MM.1S (cell line): ENCODE measurements at regions not wholly inside any gene's neighbourhood (a gene's known extent, or its start where the extent isn't known, plus 50 kb on each side); places are given as distances from the start of the nearest gene placed in this dataset.

Experiments used
- CTCF ChIP-seq: fragments of 300-600 bp; sonication (generic); IDR thresholded peaks from 2 replicates; pipeline ENCODE4 v1.5.1; 2016; ENCODE audit warnings: antibody characterized with exemption, low read length, mixed read lengths
- EZH2 ChIP-seq: fragments of 300-600 bp; sonication (generic); optimal IDR thresholded peaks from 2 replicates; pipeline ENCODE3; 2017; ENCODE audit warnings: low read depth, mild to moderate bottlenecking, antibody characterized with exemption, low read length, mixed read lengths
- EZH2phosphoT487 ChIP-seq: fragments of 300-600 bp; sonication (generic); IDR thresholded peaks from 2 replicates; pipeline ENCODE4 v1.6.1; 2018; ENCODE audit warnings: antibody characterized with exemption, low read length

DNA sequence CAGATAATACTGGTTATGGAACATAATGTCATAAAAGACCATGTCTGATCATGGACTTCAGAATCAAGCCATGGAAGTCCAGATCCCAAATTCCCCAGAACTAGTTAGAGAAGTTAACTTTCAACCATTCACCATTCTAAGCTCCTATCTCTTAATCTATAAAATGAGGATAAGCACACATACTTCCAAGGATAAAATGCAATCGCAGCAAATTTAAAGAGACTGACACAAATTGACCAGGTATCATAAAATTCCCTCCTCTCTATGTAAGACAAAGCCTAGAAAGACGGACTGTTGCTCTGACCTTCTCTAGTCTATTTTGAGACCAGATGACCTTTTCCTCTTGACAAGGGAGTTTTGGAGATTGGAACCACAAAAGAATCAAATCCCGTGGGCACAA is 426.7 kb downstream of the PLPP3 start:
- no peak for TF ChIP-seq CTCF
- no peak for TF ChIP-seq EZH2
- no peak for TF ChIP-seq EZH2phosphoT487
